Osteoblast (primary cell): ENCODE measurements at regions not wholly inside any gene's neighbourhood (a gene's known extent, or its start where the extent isn't known, plus 50 kb on each side); places are given as distances from the start of the nearest gene placed in this dataset.

Experiments
- DNase-seq: peaks from one replicate; pipeline ENCODE4 v3.0.0; 2011; ENCODE audit warnings: low spot score, mixed read lengths; ENCODE audit not compliant: insufficient read length; ENCODE audit errors: missing footprints
- H2AFZ ChIP-seq: 2 replicates; pipeline ENCODE4 v1.6.0; 2011; ENCODE audit warnings: mild to moderate bottlenecking, low read length
- H3K27ac ChIP-seq: 2 replicates; pipeline ENCODE4 v1.5.1; 2011; ENCODE audit warnings: mild to moderate bottlenecking, low read depth, low read length, moderate library complexity
- H3K27me3 ChIP-seq: 2 replicates; pipeline ENCODE4 v1.6.0; 2012; ENCODE audit warnings: mild to moderate bottlenecking, control low read depth, inconsistent platforms, low read length, moderate library complexity; ENCODE audit not compliant: insufficient read depth
- H3K36me3 ChIP-seq: 2 replicates; pipeline ENCODE4 v1.5.1; 2011; ENCODE audit warnings: mild to moderate bottlenecking, low read length, control low read depth, moderate library complexity; ENCODE audit not compliant: insufficient read depth
- H3K4me1 ChIP-seq: 2 replicates; pipeline ENCODE4 v1.5.1; 2011; ENCODE audit warnings: mild to moderate bottlenecking, low read length, control low read depth, moderate library complexity; ENCODE audit not compliant: insufficient read depth
- H3K4me2 ChIP-seq: 2 replicates; pipeline ENCODE4 v1.6.0; 2011; ENCODE audit warnings: mild to moderate bottlenecking, low read length; ENCODE audit not compliant: insufficient read depth
- H3K4me3 ChIP-seq: fragments of 200-600 bp; sonication (generic); 3 replicates; pipeline ENCODE4 v1.5.1; 2012; ENCODE audit warnings: mild to moderate bottlenecking, low read length, inconsistent platforms; ENCODE audit not compliant: insufficient read depth
- H3K79me2 ChIP-seq: 2 replicates; pipeline ENCODE4 v1.6.0; 2012; ENCODE audit warnings: mild to moderate bottlenecking, low read length, control low read depth, inconsistent platforms; ENCODE audit not compliant: insufficient read depth
- H3K9me3 ChIP-seq: 2 replicates; pipeline ENCODE4 v1.5.1; 2011; ENCODE audit warnings: low read depth, low read length, control low read depth
- H4K20me1 ChIP-seq: 2 replicates; pipeline ENCODE4 v1.6.0; 2012; ENCODE audit warnings: mild to moderate bottlenecking, low read length, control low read depth; ENCODE audit not compliant: insufficient read depth
- CTCF ChIP-seq: IDR thresholded peaks from 2 replicates; pipeline ENCODE4 v1.5.1; 2011; ENCODE audit warnings: mild to moderate bottlenecking, low read depth, low read length, moderate library complexity; ENCODE audit errors: extremely low read depth

- Histone ChIP-seq H3K27me3 (no peaks in the 10 kb centered on the region), H3K4me1 (peaks cover 4% of the 10 kb centered on the region), H3K9me3 (no peaks in the 10 kb centered on the region), H3K36me3 (no peaks in the 10 kb centered on the region), H4K20me1 (no peaks in the 10 kb centered on the region), H3K4me3 (no peak overlapping the region), H3K27ac (no peak overlapping the region), H3K4me2 (no peak overlapping the region), H2AFZ (no peak overlapping the region), H3K79me2 (no peaks in the 10 kb centered on the region)
- no peak for TF ChIP-seq CTCF
- DNase-seq, result no peak
Observed at GRCh38 chr2:8391126-8391525, 290.7 kb upstream of the ID2 start.

- H3K9me3 ChIP-seq, result no peaks in the 10 kb centered on the region
- no peaks in the 10 kb centered on the region for H3K27me3 ChIP-seq
- no peak overlapping the region for H3K4me2 ChIP-seq
- H2AFZ ChIP-seq, result no peak overlapping the region
- no peaks in the 10 kb centered on the region for H3K79me2 ChIP-seq
- no peak overlapping the region for H3K4me3 ChIP-seq
- H3K36me3 ChIP-seq, result no peaks in the 10 kb centered on the region
- TF ChIP-seq CTCF, result no peak
- peaks cover 4% of the 10 kb centered on the region for H3K4me1 ChIP-seq
- H3K27ac ChIP-seq, result no peak overlapping the region
- H4K20me1 ChIP-seq, result no peaks in the 10 kb centered on the region
- DNase-seq, result no peak
Observed at GRCh38 chr2:8391584-8391983, 290.3 kb upstream of the ID2 start.

- Histone ChIP-seq H3K4me3 (no peak overlapping the region), H3K9me3 (no peaks in the 10 kb centered on the region), H3K36me3 (no peaks in the 10 kb centered on the region), H3K4me1 (peaks cover 4% of the 10 kb centered on the region), H3K79me2 (no peaks in the 10 kb centered on the region), H4K20me1 (no peaks in the 10 kb centered on the region), H2AFZ (no peak overlapping the region), H3K27ac (no peak overlapping the region), H3K27me3 (no peaks in the 10 kb centered on the region), H3K4me2 (no peak overlapping the region)
- no peak for DNase-seq
- no peak for TF ChIP-seq CTCF
Observed at GRCh38 chr2:8392098-8392866, 289.6 kb upstream of the ID2 start.

- no peaks in the 10 kb centered on the region for H3K27me3 ChIP-seq
- no peaks in the 10 kb centered on the region for H3K9me3 ChIP-seq
- no peaks in the 10 kb centered on the region for H3K79me2 ChIP-seq
- DNase-seq, result no peak
- H3K4me3 ChIP-seq, result no peak overlapping the region
- H2AFZ ChIP-seq, result no peak overlapping the region
- TF ChIP-seq CTCF, result no peak
- H3K4me2 ChIP-seq, result no peak overlapping the region
- H3K36me3 ChIP-seq, result no peaks in the 10 kb centered on the region
- H3K4me1 ChIP-seq, result peaks cover 4% of the 10 kb centered on the region
- H3K27ac ChIP-seq, result no peak overlapping the region
- no peaks in the 10 kb centered on the region for H4K20me1 ChIP-seq
Observed at GRCh38 chr2:8393506-8393905, 288.4 kb upstream of the ID2 start.
